ENCODE measurements at regions not wholly inside any gene's neighbourhood (a gene's known extent, or its start where the extent isn't known, plus 50 kb on each side); places are given as distances from the start of the nearest gene placed in this dataset.

- DNase-seq (ENCODE audit: low read depth) = no peak
- no peak for TF ChIP-seq CTCF (conservative IDR thresholded peaks at IDR 0.05; ENCODE audit: low read depth, low read length)
These were observed 521.3 kb upstream of the LRRC4C start for GRCh38 chr11:41980741-41981140.

GRCh38 chr11:41982276-41982675 is 522.8 kb upstream of the LRRC4C start:
- no peak overlapping the region for H3K4me3 ChIP-seq (ENCODE audit: low read depth, low read length)
- TF ChIP-seq CTCF (conservative IDR thresholded peaks at IDR 0.05; ENCODE audit: low read depth, low read length) = no peak
- no peak for DNase-seq (ENCODE audit: low read depth)

More at GRCh38 chr11:41980741-41981140, 521.3 kb upstream of the LRRC4C start:
- H3K4me3 ChIP-seq (ENCODE audit: low read depth, low read length) = no peak overlapping the region

- TF ChIP-seq CTCF (conservative IDR thresholded peaks at IDR 0.05; ENCODE audit: low read depth, low read length) = no peak
- DNase-seq (ENCODE audit: low read depth) = no peak
- no peak overlapping the region for H3K4me3 ChIP-seq (ENCODE audit: low read depth, low read length)
These were observed 523.5 kb upstream of the LRRC4C start for GRCh38 chr11:41982975-41983374.

GRCh38 chr11:41983475-41983874 is 524.0 kb upstream of the LRRC4C start:
- DNase-seq (ENCODE audit: low read depth) = no peak
- no peak overlapping the region for H3K4me3 ChIP-seq (ENCODE audit: low read depth, low read length)
- no peak for TF ChIP-seq CTCF (conservative IDR thresholded peaks at IDR 0.05; ENCODE audit: low read depth, low read length)

- no peak overlapping the region for H3K4me3 ChIP-seq (ENCODE audit: low read depth, low read length)
- no peak for TF ChIP-seq CTCF (conservative IDR thresholded peaks at IDR 0.05; ENCODE audit: low read depth, low read length)
- DNase-seq (ENCODE audit: low read depth) = no peak
These were observed 524.6 kb upstream of the LRRC4C start for GRCh38 chr11:41984023-41984422.

- TF ChIP-seq CTCF (conservative IDR thresholded peaks at IDR 0.05; ENCODE audit: low read depth, low read length) = no peak
- no peak overlapping the region for H3K4me3 ChIP-seq (ENCODE audit: low read depth, low read length)
- DNase-seq (ENCODE audit: low read depth) = no peak
These were observed 526.3 kb upstream of the LRRC4C start for GRCh38 chr11:41985799-41986198.

GRCh38 chr11:41988951-41989572 is 529.6 kb upstream of the LRRC4C start:
- no peak overlapping the region for H3K4me3 ChIP-seq (ENCODE audit: low read depth, low read length)
- TF ChIP-seq CTCF (conservative IDR thresholded peaks at IDR 0.05; ENCODE audit: low read depth, low read length) = no peak

More at GRCh38 chr11:41988951-41989572, 529.6 kb upstream of the LRRC4C start:
- no peak for DNase-seq (ENCODE audit: low read depth)
